GM12874 (cell line): ENCODE measurements at regions not wholly inside any gene's neighbourhood (a gene's known extent, or its start where the extent isn't known, plus 50 kb on each side); places are given as distances from the start of the nearest gene placed in this dataset.

ENCODE experiments used
- CTCF ChIP-seq: IDR thresholded peaks from 2 replicates; pipeline ENCODE4 v1.5.1; 2011; ENCODE audit warnings: low read depth, mild to moderate bottlenecking, control low read depth, low read length, moderate library complexity; ENCODE audit not compliant: insufficient read depth

GRCh38 chr2:145909766-145910165 is 1389.8 kb upstream of the ZEB2 start:
- no peak for TF ChIP-seq CTCF

- no peak for TF ChIP-seq CTCF
Measured at GRCh38 chr2:145909175-145909755, 1389.3 kb upstream of the ZEB2 start.

GRCh38 chr2:145906354-145906753 is 1386.4 kb upstream of the ZEB2 start:
- TF ChIP-seq CTCF, result no peak

GRCh38 chr2:145905371-145905770 is 1385.5 kb upstream of the ZEB2 start:
- no peak for TF ChIP-seq CTCF

GRCh38 chr2:145897151-145897550 is 1377.2 kb upstream of the ZEB2 start:
- no peak for TF ChIP-seq CTCF

GRCh38 chr2:145887915-145888314 is 1368.0 kb upstream of the ZEB2 start:
- TF ChIP-seq CTCF, result no peak

GRCh38 chr2:145875016-145875415 is 1355.1 kb upstream of the ZEB2 start:
- TF ChIP-seq CTCF, result no peak
